ENCODE measurements at regions not wholly inside any gene's neighbourhood (a gene's known extent, or its start where the extent isn't known, plus 50 kb on each side); places are given as distances from the start of the nearest gene placed in this dataset.

DNA sequence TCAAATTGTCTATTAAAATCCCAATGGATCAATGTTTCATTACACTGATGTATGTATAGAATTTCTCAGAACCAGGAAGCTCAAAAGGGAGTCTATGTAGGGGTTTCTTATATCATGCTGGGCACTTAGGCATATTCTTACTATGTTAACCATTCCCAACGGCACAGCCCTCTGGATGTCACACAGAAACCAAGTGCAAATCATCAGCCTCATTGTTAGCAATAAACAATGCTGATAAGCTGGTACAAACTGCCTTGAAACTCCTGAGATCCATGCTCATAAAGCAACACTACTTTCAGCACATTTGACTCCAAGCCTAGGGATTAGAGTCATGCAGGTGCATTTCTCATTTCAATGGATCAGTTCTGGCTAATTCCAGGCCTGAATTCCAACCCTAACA, 730.2 kb upstream of the SLC39A10 start:
- no peak for TF ChIP-seq EZH2phosphoT487 (IDR thresholded peaks at IDR 0.05; ENCODE audit: low read depth)
- TF ChIP-seq, protein P1, sequence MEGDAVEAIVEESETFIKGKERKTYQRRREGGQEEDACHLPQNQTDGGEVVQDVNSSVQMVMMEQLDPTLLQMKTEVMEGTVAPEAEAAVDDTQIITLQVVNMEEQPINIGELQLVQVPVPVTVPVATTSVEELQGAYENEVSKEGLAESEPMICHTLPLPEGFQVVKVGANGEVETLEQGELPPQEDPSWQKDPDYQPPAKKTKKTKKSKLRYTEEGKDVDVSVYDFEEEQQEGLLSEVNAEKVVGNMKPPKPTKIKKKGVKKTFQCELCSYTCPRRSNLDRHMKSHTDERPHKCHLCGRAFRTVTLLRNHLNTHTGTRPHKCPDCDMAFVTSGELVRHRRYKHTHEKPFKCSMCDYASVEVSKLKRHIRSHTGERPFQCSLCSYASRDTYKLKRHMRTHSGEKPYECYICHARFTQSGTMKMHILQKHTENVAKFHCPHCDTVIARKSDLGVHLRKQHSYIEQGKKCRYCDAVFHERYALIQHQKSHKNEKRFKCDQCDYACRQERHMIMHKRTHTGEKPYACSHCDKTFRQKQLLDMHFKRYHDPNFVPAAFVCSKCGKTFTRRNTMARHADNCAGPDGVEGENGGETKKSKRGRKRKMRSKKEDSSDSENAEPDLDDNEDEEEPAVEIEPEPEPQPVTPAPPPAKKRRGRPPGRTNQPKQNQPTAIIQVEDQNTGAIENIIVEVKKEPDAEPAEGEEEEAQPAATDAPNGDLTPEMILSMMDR (IDR thresholded peaks at IDR 0.05; ENCODE audit: low read depth, low read length), result no peak
